Ectodermal cell (in vitro differentiated cells): ENCODE measurements at regions not wholly inside any gene's neighbourhood (a gene's known extent, or its start where the extent isn't known, plus 50 kb on each side); places are given as distances from the start of the nearest gene placed in this dataset.

Source experiments
- H3K27ac ChIP-seq: 2 replicates; pipeline ENCODE4 v1.7.0; 2013; ENCODE audit warnings: mild to moderate bottlenecking, low read depth, low read length; ENCODE audit not compliant: insufficient read depth, poor library complexity, severe bottlenecking
- H3K27me3 ChIP-seq: 2 replicates; pipeline ENCODE4 v1.7.0; 2013; ENCODE audit warnings: mild to moderate bottlenecking, low read length; ENCODE audit not compliant: insufficient read depth, control insufficient read depth, poor library complexity, severe bottlenecking
- H3K36me3 ChIP-seq: one replicate; pipeline ENCODE4 v1.7.0; 2013; ENCODE audit warnings: low read length; ENCODE audit not compliant: control insufficient read depth, insufficient read depth
- H3K4me1 ChIP-seq: one replicate; pipeline ENCODE4 v1.7.0; 2013; ENCODE audit warnings: low read length; ENCODE audit not compliant: control insufficient read depth, insufficient read depth
- H3K4me3 ChIP-seq: 2 replicates; pipeline ENCODE4 v1.7.0; 2013; ENCODE audit warnings: low read depth, low read length, control low read depth; ENCODE audit not compliant: insufficient read depth
- H3K9me3 ChIP-seq: 2 replicates; pipeline ENCODE4 v1.7.0; 2013; ENCODE audit warnings: mild to moderate bottlenecking, low read length, moderate library complexity; ENCODE audit not compliant: control insufficient read depth
- WGBS, 2 experiments: methylation state at CpG; one replicate each; pipeline ENCODE4 v1.1.7; 2013; ENCODE audit warnings: missing lambda C conversion rate in 2 of 2; 5-methylcytosine and 5-hydroxymethylcytosine counted together

- H3K4me3 ChIP-seq = no peak overlapping the region
- H3K27me3 ChIP-seq = no peaks in the 10 kb centered on the region
- WGBS, 2 experiments = 93 to 98% methylated on average over 5 of the region's 5 CpGs
- H3K36me3 ChIP-seq = no peaks in the 10 kb centered on the region
- no peaks in the 10 kb centered on the region for H3K4me1 ChIP-seq
- no peak overlapping the region for H3K27ac ChIP-seq
- no peaks in the 10 kb centered on the region for H3K9me3 ChIP-seq
Observed at GRCh38 chr14:40003773-40004172, 571.5 kb upstream of the FBXO33 start.

- H3K27me3 ChIP-seq = no peaks in the 10 kb centered on the region
- whole genome bisulfite sequencing, 2 experiments = 92 to 96% methylated on average over 6 of the region's 6 CpGs
- H3K4me3 ChIP-seq = no peak overlapping the region
- H3K4me1 ChIP-seq = no peaks in the 10 kb centered on the region
- no peaks in the 10 kb centered on the region for H3K9me3 ChIP-seq
- H3K36me3 ChIP-seq = no peaks in the 10 kb centered on the region
- no peak overlapping the region for H3K27ac ChIP-seq
Observed at GRCh38 chr14:39998854-39999253, 566.6 kb upstream of the FBXO33 start.

GRCh38 chr14:39998114-39998513 is 565.9 kb upstream of the FBXO33 start:
- H3K9me3 ChIP-seq = no peaks in the 10 kb centered on the region
- no peaks in the 10 kb centered on the region for H3K27me3 ChIP-seq
- no CpG with 5 or more reads among the region's 2 CpGs for WGBS, 2 experiments
- no peak overlapping the region for H3K27ac ChIP-seq
- no peaks in the 10 kb centered on the region for H3K36me3 ChIP-seq
- H3K4me3 ChIP-seq = no peak overlapping the region
- H3K4me1 ChIP-seq = no peaks in the 10 kb centered on the region

GRCh38 chr14:39991041-39991440 is 558.8 kb upstream of the FBXO33 start:
- H3K4me3 ChIP-seq = no peak overlapping the region
- WGBS, 2 experiments = 81 to 95% methylated on average over 2 of the region's 2 CpGs
- no peaks in the 10 kb centered on the region for H3K36me3 ChIP-seq
- no peaks in the 10 kb centered on the region for H3K9me3 ChIP-seq
- no peaks in the 10 kb centered on the region for H3K27me3 ChIP-seq
- H3K4me1 ChIP-seq = no peaks in the 10 kb centered on the region
- no peak overlapping the region for H3K27ac ChIP-seq

GRCh38 chr14:39988939-39989338 is 556.7 kb upstream of the FBXO33 start:
- no peak overlapping the region for H3K27ac ChIP-seq
- no peaks in the 10 kb centered on the region for H3K36me3 ChIP-seq
- H3K4me1 ChIP-seq = no peaks in the 10 kb centered on the region
- WGBS, 2 experiments = 31 to 46% methylated on average over 2 of the region's 2 CpGs
- H3K4me3 ChIP-seq = no peak overlapping the region
- no peaks in the 10 kb centered on the region for H3K27me3 ChIP-seq
- H3K9me3 ChIP-seq = no peaks in the 10 kb centered on the region

- no peak overlapping the region for H3K4me3 ChIP-seq
- H3K27me3 ChIP-seq = no peaks in the 10 kb centered on the region
- H3K27ac ChIP-seq = no peak overlapping the region
- no peaks in the 10 kb centered on the region for H3K4me1 ChIP-seq
- H3K36me3 ChIP-seq = no peaks in the 10 kb centered on the region
- 83 to 90% methylated on average over 2 of the region's 2 CpGs for WGBS, 2 experiments
- H3K9me3 ChIP-seq = no peaks in the 10 kb centered on the region
Observed at GRCh38 chr14:39984323-39984722, 552.1 kb upstream of the FBXO33 start.

GRCh38 chr14:39977198-39977597 is 545.0 kb upstream of the FBXO33 start:
- Histone ChIP-seq H3K36me3 (no peaks in the 10 kb centered on the region), H3K9me3 (no peaks in the 10 kb centered on the region), H3K4me1 (no peaks in the 10 kb centered on the region), H3K4me3 (no peak overlapping the region), H3K27me3 (no peaks in the 10 kb centered on the region), H3K27ac (no peak overlapping the region)
- 80 to 100% methylated on average over 1 of the region's 3 CpGs for WGBS, 2 experiments

GRCh38 chr14:39974036-39974435 is 541.8 kb upstream of the FBXO33 start:
- no peaks in the 10 kb centered on the region for H3K4me1 ChIP-seq
- no peaks in the 10 kb centered on the region for H3K36me3 ChIP-seq
- H3K27ac ChIP-seq = no peak overlapping the region
- no peak overlapping the region for H3K4me3 ChIP-seq
- H3K9me3 ChIP-seq = no peaks in the 10 kb centered on the region
- 91 to 93% methylated on average over 1 of the region's 1 CpG for WGBS, 2 experiments
- H3K27me3 ChIP-seq = no peaks in the 10 kb centered on the region

- Histone ChIP-seq H3K36me3 (no peaks in the 10 kb centered on the region), H3K27me3 (no peaks in the 10 kb centered on the region), H3K9me3 (no peaks in the 10 kb centered on the region), H3K4me3 (no peak overlapping the region), H3K27ac (no peak overlapping the region), H3K4me1 (no peaks in the 10 kb centered on the region)
- 97 to 100% methylated on average over 2 of the region's 2 CpGs for WGBS, 2 experiments
Observed at GRCh38 chr14:39972704-39973103, 540.5 kb upstream of the FBXO33 start.

GRCh38 chr14:39967885-39968284 is 535.7 kb upstream of the FBXO33 start:
- Histone ChIP-seq H3K27me3 (no peaks in the 10 kb centered on the region), H3K36me3 (no peaks in the 10 kb centered on the region), H3K9me3 (no peaks in the 10 kb centered on the region), H3K27ac (no peak overlapping the region), H3K4me3 (no peak overlapping the region), H3K4me1 (no peaks in the 10 kb centered on the region)
- 100% methylated on average over 1 of the region's 1 CpG; no CpG with 5 or more reads in 1 of the 2 experiments for WGBS, 2 experiments

GRCh38 chr14:39957987-39958386 is 525.8 kb upstream of the FBXO33 start:
- Histone ChIP-seq H3K27ac (no peak overlapping the region), H3K9me3 (no peaks in the 10 kb centered on the region), H3K36me3 (no peaks in the 10 kb centered on the region), H3K4me1 (no peaks in the 10 kb centered on the region), H3K27me3 (no peaks in the 10 kb centered on the region), H3K4me3 (no peak overlapping the region)
- WGBS, 2 experiments = 90 to 93% methylated on average over 3 of the region's 3 CpGs
